H9 (cell line): ENCODE measurements at regions not wholly inside any gene's neighbourhood (a gene's known extent, or its start where the extent isn't known, plus 50 kb on each side); places are given as distances from the start of the nearest gene placed in this dataset.
"Not testable (repeated sequence)": the region's sequence is repeated elsewhere in the genome, so short reads cannot be mapped to it uniquely, and the experiment has no call there.

Experiments
- DNase-seq: peaks from one replicate; pipeline ENCODE4 v3.0.0-alpha.2; 2017
- H2AFZ ChIP-seq: one replicate; pipeline ENCODE4 v1.6.1; 2013; ENCODE audit warnings: mild to moderate bottlenecking, low read length, control low read depth, moderate library complexity
- H2AK5ac ChIP-seq: 2 replicates; pipeline ENCODE4 v1.6.1; 2013; ENCODE audit warnings: low read length, control low read depth, mixed read lengths; ENCODE audit not compliant: insufficient read length
- H2BK120ac ChIP-seq: one replicate; pipeline ENCODE4 v1.6.1; 2013; ENCODE audit warnings: low read depth, mild to moderate bottlenecking, low read length, control low read depth, inconsistent platforms; ENCODE audit not compliant: poor library complexity, severe bottlenecking
- H2BK12ac ChIP-seq: 2 replicates; pipeline ENCODE4 v1.6.1; 2013; ENCODE audit warnings: low read length, control low read depth, mixed read lengths, low read depth; ENCODE audit not compliant: insufficient read length
- H2BK15ac ChIP-seq: 2 replicates; pipeline ENCODE4 v1.6.1; 2013; ENCODE audit warnings: low read depth, low read length, control low read depth
- H2BK20ac ChIP-seq: one replicate; pipeline ENCODE4 v1.6.1; 2013; ENCODE audit warnings: low read depth, mild to moderate bottlenecking, low read length, control low read depth, inconsistent platforms; ENCODE audit not compliant: poor library complexity, severe bottlenecking
- H2BK5ac ChIP-seq: 2 replicates; pipeline ENCODE4 v1.6.1; 2013; ENCODE audit warnings: low read length, control low read depth, mixed read lengths; ENCODE audit not compliant: insufficient read length
- H3K14ac ChIP-seq: 2 replicates; pipeline ENCODE4 v1.6.1; 2013; ENCODE audit warnings: low read length, control low read depth; ENCODE audit not compliant: insufficient read depth
- H3K18ac ChIP-seq: 2 replicates; pipeline ENCODE4 v1.6.1; 2013; ENCODE audit warnings: low read depth, mild to moderate bottlenecking, mixed read lengths, low read length, control low read depth; ENCODE audit not compliant: insufficient read length
- H3K23ac ChIP-seq: 2 replicates; pipeline ENCODE4 v1.6.1; 2013; ENCODE audit warnings: low read length, control low read depth, mixed read lengths, low read depth; ENCODE audit not compliant: insufficient read length
- H3K23me2 ChIP-seq: 2 replicates; pipeline ENCODE4 v1.6.1; 2013; ENCODE audit warnings: low read depth, mild to moderate bottlenecking, mixed read lengths, low read length, control low read depth; ENCODE audit not compliant: insufficient read length, poor library complexity, severe bottlenecking
- H3K27ac ChIP-seq: 2 replicates; pipeline ENCODE4 v1.5.1; 2013; ENCODE audit warnings: low read length, control low read depth, mixed read lengths, low read depth; ENCODE audit not compliant: insufficient read length
- H3K27me3 ChIP-seq: 2 replicates; pipeline ENCODE4 v1.6.1; 2013; ENCODE audit warnings: low read length, control low read depth, inconsistent platforms; ENCODE audit not compliant: insufficient read depth
- H3K4ac ChIP-seq: 2 replicates; pipeline ENCODE4 v1.6.1; 2013; ENCODE audit warnings: low read depth, mild to moderate bottlenecking, control low read depth, inconsistent platforms, low read length, moderate library complexity
- H3K4me1 ChIP-seq: 2 replicates; pipeline ENCODE4 v1.6.1; 2013; ENCODE audit warnings: low read length, control low read depth, inconsistent platforms; ENCODE audit not compliant: insufficient read depth
- H3K4me2 ChIP-seq: 2 replicates; pipeline ENCODE4 v1.6.1; 2013; ENCODE audit warnings: low read length, control low read depth, mixed read lengths; ENCODE audit not compliant: insufficient read length, insufficient read depth
- H3K56ac ChIP-seq: 2 replicates; pipeline ENCODE4 v1.6.1; 2013; ENCODE audit warnings: low read depth, mild to moderate bottlenecking, mixed read lengths, low read length, control low read depth; ENCODE audit not compliant: insufficient read length
- H3K79me1 ChIP-seq: 2 replicates; pipeline ENCODE4 v1.6.1; 2013; ENCODE audit warnings: low read depth, mild to moderate bottlenecking, moderate library complexity, low read length, control low read depth, inconsistent platforms; ENCODE audit not compliant: insufficient read depth, poor library complexity, severe bottlenecking
- H3K79me2 ChIP-seq: 2 replicates; pipeline ENCODE4 v1.6.1; 2013; ENCODE audit warnings: low read length, control low read depth, inconsistent platforms; ENCODE audit not compliant: insufficient read depth
- H3K9ac ChIP-seq: 2 replicates; pipeline ENCODE4 v1.6.1; 2013; ENCODE audit warnings: low read length, control low read depth, mixed read lengths; ENCODE audit not compliant: insufficient read length; ENCODE audit errors: extremely low read depth
- H3K9me3 ChIP-seq: one replicate; pipeline ENCODE4 v1.6.1; 2013; ENCODE audit warnings: low read depth, low read length, inconsistent platforms; ENCODE audit not compliant: control insufficient read depth
- H3T11ph ChIP-seq: one replicate; pipeline ENCODE4 v1.6.1; 2013; ENCODE audit warnings: mild to moderate bottlenecking, low read length, control low read depth, inconsistent platforms
- H4K20me1 ChIP-seq: one replicate; pipeline ENCODE4 v1.6.1; 2013; ENCODE audit not compliant: control insufficient read depth, insufficient read length, insufficient read depth
- H4K5ac ChIP-seq: 2 replicates; pipeline ENCODE4 v1.6.1; 2013; ENCODE audit warnings: low read depth, mild to moderate bottlenecking, mixed read lengths, low read length, control low read depth; ENCODE audit not compliant: insufficient read length
- H4K8ac ChIP-seq: replicated peaks from 2 replicates; pipeline ENCODE4 v1.6.1; 2013; ENCODE audit warnings: low read length, control low read depth, mixed read lengths, low read depth; ENCODE audit not compliant: insufficient read length
- H4K91ac ChIP-seq: 2 replicates; pipeline ENCODE4 v1.6.1; 2013; ENCODE audit warnings: low read depth, mild to moderate bottlenecking, moderate library complexity, mixed read lengths, low read length, control low read depth; ENCODE audit not compliant: insufficient read length
- H3K27ac Mint-ChIP-seq, 3 experiments: 2 replicates in 2 of 3; 3 replicates in 1 of 3; pipeline ENCODE4 v1.8.0; 2020 to 2021; ENCODE audit warnings: mixed read lengths in 3 of 3, mild to moderate bottlenecking in 1 of 3, moderate library complexity in 1 of 3
- H3K27me3 Mint-ChIP-seq: 2 replicates; pipeline ENCODE4 v1.8.0; 2021; ENCODE audit warnings: low read depth, mild to moderate bottlenecking, moderate library complexity, mixed read lengths
- H3K36me3 Mint-ChIP-seq, 3 experiments: 2 replicates in 2 of 3; 3 replicates in 1 of 3; pipeline ENCODE4 v1.8.0; 2020 to 2021; ENCODE audit warnings: low read depth in 3 of 3, mixed read lengths in 3 of 3; ENCODE audit not compliant: insufficient read depth in 1 of 3
- H3K4me1 Mint-ChIP-seq, 2 experiments: 2 replicates each; pipeline ENCODE4 v1.8.0; 2020; ENCODE audit warnings: mixed read lengths in 2 of 2
- H3K4me3 Mint-ChIP-seq, 2 experiments: 2 replicates in 1 of 2; 3 replicates in 1 of 2; pipeline ENCODE4 v1.8.0; 2020 to 2021; ENCODE audit warnings: mild to moderate bottlenecking in 2 of 2, mixed read lengths in 2 of 2, moderate library complexity in 1 of 2
- H3K9me3 Mint-ChIP-seq, 2 experiments: 2 replicates in 1 of 2; 3 replicates in 1 of 2; pipeline ENCODE4 v1.8.0; 2020; ENCODE audit warnings: mild to moderate bottlenecking in 2 of 2, mixed read lengths in 2 of 2, moderate library complexity in 1 of 2
- CTCF ChIP-seq: fragments of 200-600 bp; sonication (generic); conservative IDR thresholded peaks from 3 replicates; pipeline ENCODE4 v1.8.0; 2021; ENCODE audit warnings: antibody characterized with exemption, mild to moderate bottlenecking
- WGBS: extraction: QIAGEN DNeasy Blood & Tissue Kit; methylation state at CpG from one replicate; pipeline ENCODE4 v1.1.7; 2013; ENCODE audit warnings: missing lambda C conversion rate, low lambda C conversion rate, mixed read lengths; ENCODE audit not compliant: insufficient read length; ENCODE audit errors: extremely low coverage; 5-methylcytosine and 5-hydroxymethylcytosine counted together

- no peaks in the 10 kb centered on the region for H3K4me1 ChIP-seq
- H3K36me3 Mint-ChIP-seq = peaks cover 5 to 8% (median 7%) of the 10 kb centered on the region in 3 experiments; a peak in 5 of 7 replicates
- no peaks in the 10 kb centered on the region for H3K79me1 ChIP-seq
- H2AFZ ChIP-seq = no peak overlapping the region
- H4K8ac ChIP-seq = no peak overlapping the region
- H3K4me1 Mint-ChIP-seq = no peaks in the 10 kb centered on the region
- H3K9me3 ChIP-seq = no peaks in the 10 kb centered on the region
- H3K9me3 Mint-ChIP-seq = peaks cover 4 to 5% of the 10 kb centered on the region in 2 experiments; a peak in 3 of 5 replicates
- H2BK5ac ChIP-seq = no peak overlapping the region
- no peak overlapping the region for H4K91ac ChIP-seq
- no peak overlapping the region for H3K4me2 ChIP-seq
- DNase-seq = no peak
- no peak overlapping the region for H3K14ac ChIP-seq
- no peak overlapping the region for H2AK5ac ChIP-seq
- no peaks in the 10 kb centered on the region for H3K23me2 ChIP-seq
- H3K27me3 ChIP-seq = no peaks in the 10 kb centered on the region
- H3K23ac ChIP-seq = no peak overlapping the region
- no peak for TF ChIP-seq CTCF
- no peak overlapping the region for H3K9ac ChIP-seq
- no peak overlapping the region for H3K27ac Mint-ChIP-seq
- no peak overlapping the region for H3K4ac ChIP-seq
- H3K56ac ChIP-seq = no peak overlapping the region
- H4K5ac ChIP-seq = no peak overlapping the region
- no peak overlapping the region for H2BK20ac ChIP-seq
- no peak overlapping the region for H3T11ph ChIP-seq
- H3K27me3 Mint-ChIP-seq = no peaks in the 10 kb centered on the region
- no peaks in the 10 kb centered on the region for H4K20me1 ChIP-seq
- H3K4me3 Mint-ChIP-seq = no peak overlapping the region
- WGBS = no CpG with 5 or more reads among the region's 1 CpG
- H3K18ac ChIP-seq = no peak overlapping the region
- no peak overlapping the region for H2BK120ac ChIP-seq
- H3K79me2 ChIP-seq = no peaks in the 10 kb centered on the region
- no peak overlapping the region for H2BK15ac ChIP-seq
- no peak overlapping the region for H3K27ac ChIP-seq
- H2BK12ac ChIP-seq = no peak overlapping the region
Observed at GRCh38 chr7:109901926-109902325, 1189.0 kb upstream of the LRRN3 start.

GRCh38 chr7:109905368-109906065 lies 1185.4 kb upstream of the LRRN3 start:
- H3K4me1 ChIP-seq, H2BK120ac ChIP-seq, H3K18ac ChIP-seq, H3K14ac ChIP-seq, H3K23me2 ChIP-seq, DNase-seq, H3K9me3 ChIP-seq, H4K20me1 ChIP-seq, H2BK20ac ChIP-seq, H3K27me3 Mint-ChIP-seq, H3K4me2 ChIP-seq, H3K27ac Mint-ChIP-seq, H4K91ac ChIP-seq, H3K79me1 ChIP-seq, H3K4me1 Mint-ChIP-seq, H2AFZ ChIP-seq, H3K27me3 ChIP-seq, H2BK12ac ChIP-seq, H3K4me3 Mint-ChIP-seq, H2AK5ac ChIP-seq, H3K79me2 ChIP-seq, H4K5ac ChIP-seq, H3K56ac ChIP-seq, H3K9ac ChIP-seq, H2BK15ac ChIP-seq, H3K27ac ChIP-seq, H4K8ac ChIP-seq, H3T11ph ChIP-seq, H2BK5ac ChIP-seq, H3K23ac ChIP-seq, H3K4ac ChIP-seq: not testable (repeated sequence)
- peaks cover 6 to 15% (median 15%) of the 10 kb centered on the region in 3 experiments; a peak in 5 of 7 replicates for H3K36me3 Mint-ChIP-seq
- peaks cover 18 to 20% of the 10 kb centered on the region in 2 experiments for H3K9me3 Mint-ChIP-seq
- no CpG with 5 or more reads among the region's 21 CpGs for WGBS
